CD4-positive, alpha-beta T cell treated with Interleukin-10 for 1 hour (primary cell): ENCODE measurements at regions not wholly inside any gene's neighbourhood (a gene's known extent, or its start where the extent isn't known, plus 50 kb on each side); places are given as distances from the start of the nearest gene placed in this dataset.
"Not testable (repeated sequence)": the region's sequence is repeated elsewhere in the genome, so short reads cannot be mapped to it uniquely, and the experiment has no call there.

ENCODE experiments used
- DNase-seq: peaks from one replicate; pipeline ENCODE4 v3.0.0-alpha.2; 2020

- DNase-seq, result no peak
Measured at GRCh38 chr16:86219655-86220445, 290.5 kb upstream of the FOXF1 start.

GRCh38 chr16:86220561-86220960, 289.8 kb upstream of the FOXF1 start:
- no peak for DNase-seq

- DNase-seq, result no peak
Measured at GRCh38 chr16:86221085-86221484, 289.2 kb upstream of the FOXF1 start.

- no peak for DNase-seq
Measured at GRCh38 chr16:86222547-86222946, 287.8 kb upstream of the FOXF1 start.

- no peak for DNase-seq
Measured at GRCh38 chr16:86222965-86223551, 287.3 kb upstream of the FOXF1 start.

GRCh38 chr16:86224126-86224525, 286.2 kb upstream of the FOXF1 start:
- no peak for DNase-seq

GRCh38 chr16:86224629-86225028, 285.7 kb upstream of the FOXF1 start:
- no peak for DNase-seq

GRCh38 chr16:86225905-86226371, 284.4 kb upstream of the FOXF1 start:
- DNase-seq, result no peak

- no peak for DNase-seq
Measured at GRCh38 chr16:86227041-86227440, 283.3 kb upstream of the FOXF1 start.

GRCh38 chr16:86227801-86228200, 282.5 kb upstream of the FOXF1 start:
- no peak for DNase-seq

- DNase-seq, result no peak
Measured at GRCh38 chr16:86228713-86229112, 281.6 kb upstream of the FOXF1 start.

GRCh38 chr16:86229283-86229682, 281.0 kb upstream of the FOXF1 start:
- DNase-seq, result no peak

GRCh38 chr16:86229866-86230656, 280.3 kb upstream of the FOXF1 start:
- no peak for DNase-seq

- no peak for DNase-seq
Measured at GRCh38 chr16:86231321-86231995, 278.9 kb upstream of the FOXF1 start.

GRCh38 chr16:86231996-86232350, 278.4 kb upstream of the FOXF1 start:
- no peak for DNase-seq

- DNase-seq, result no peak
Measured at GRCh38 chr16:86232496-86232895, 277.8 kb upstream of the FOXF1 start.

GRCh38 chr16:86233506-86233905, 276.8 kb upstream of the FOXF1 start:
- not testable (repeated sequence) for DNase-seq

- DNase-seq, result no peak
Measured at GRCh38 chr16:86239381-86239780, 270.9 kb upstream of the FOXF1 start.

- DNase-seq, result no peak
Measured at GRCh38 chr16:86240716-86241363, 269.5 kb upstream of the FOXF1 start.

- no peak for DNase-seq
Measured at GRCh38 chr16:86241681-86242080, 268.6 kb upstream of the FOXF1 start.

- DNase-seq, result no peak
Measured at GRCh38 chr16:86242244-86243122, 267.8 kb upstream of the FOXF1 start.

GRCh38 chr16:86243123-86243473, 267.2 kb upstream of the FOXF1 start:
- no peak for DNase-seq
